PFSK-1 (cell line): ENCODE measurements at regions not wholly inside any gene's neighbourhood (a gene's known extent, or its start where the extent isn't known, plus 50 kb on each side); places are given as distances from the start of the nearest gene placed in this dataset.

ENCODE experiments used
- FOXP2 ChIP-seq: optimal IDR thresholded peaks from 2 replicates; pipeline ENCODE3; 2011; ENCODE audit warnings: borderline replicate concordance, control low read depth, inconsistent platforms; ENCODE audit not compliant: insufficient read depth; ENCODE audit errors: extremely low read length, extremely low read depth
- POLR2AphosphoS5 ChIP-seq: IDR thresholded peaks from 2 replicates; pipeline ENCODE4 v1.6.1; 2012; ENCODE audit warnings: low read depth, mild to moderate bottlenecking, control low read depth, low read length, moderate library complexity
- SIN3A ChIP-seq: IDR thresholded peaks from 2 replicates; pipeline ENCODE4 v1.6.1; 2012; ENCODE audit warnings: mild to moderate bottlenecking, low read length, moderate library complexity, borderline replicate concordance; ENCODE audit not compliant: insufficient read depth
- TAF1 ChIP-seq: IDR thresholded peaks from 2 replicates; pipeline ENCODE4 v1.6.1; 2012; ENCODE audit warnings: low read length, control low read depth, borderline replicate concordance; ENCODE audit not compliant: insufficient read depth
- TF ChIP-seq, protein P1 (sequence below), 2 experiments: IDR thresholded peaks; 2 replicates each; pipeline versions ENCODE4 v1.6.1 to v1.8.0; 2011 to 2012; ENCODE audit warnings: low read depth in 2 of 2, low read length in 2 of 2, control low read depth in 1 of 2, inconsistent platforms in 1 of 2, mild to moderate bottlenecking in 1 of 2, moderate library complexity in 1 of 2; ENCODE audit not compliant: insufficient read depth in 1 of 2

DNA sequence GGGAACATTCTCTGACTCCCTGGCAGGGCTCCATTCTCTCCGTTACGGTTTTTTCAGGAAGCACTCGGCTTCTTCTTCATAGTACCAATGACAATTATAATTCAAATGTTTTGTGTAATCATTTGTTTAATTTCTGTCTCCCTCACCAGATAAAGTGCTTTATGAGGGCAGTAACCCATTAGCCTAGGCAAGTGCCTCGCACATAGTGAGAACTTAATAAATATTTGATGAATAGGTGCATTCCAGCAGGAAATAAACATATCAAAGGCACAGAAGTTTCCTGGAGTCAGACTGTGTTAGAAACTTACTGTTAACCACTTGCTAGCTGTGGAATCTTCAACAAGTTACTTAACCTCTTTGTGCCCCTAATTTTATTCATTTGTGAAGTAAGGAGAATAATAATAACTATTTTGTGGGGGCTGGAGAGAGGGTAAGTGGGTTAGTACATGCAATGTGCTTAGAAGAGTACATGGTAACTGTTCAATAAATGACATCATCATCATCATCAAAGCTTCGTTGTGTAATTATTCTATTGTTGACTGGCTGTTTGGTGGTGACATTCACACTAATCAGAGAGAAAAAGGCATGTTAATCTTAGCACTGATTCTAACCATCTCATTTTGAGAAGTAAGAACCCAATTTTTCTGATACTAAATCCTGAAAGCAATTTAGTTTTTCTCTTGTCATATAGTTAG, 352.3 kb downstream of the INSIG2 start:
- TF ChIP-seq SIN3A, result no peak
- no peak for TF ChIP-seq FOXP2
- no peak for TF ChIP-seq TAF1
- TF ChIP-seq POLR2AphosphoS5, result no peak
- TF ChIP-seq, protein P1, sequence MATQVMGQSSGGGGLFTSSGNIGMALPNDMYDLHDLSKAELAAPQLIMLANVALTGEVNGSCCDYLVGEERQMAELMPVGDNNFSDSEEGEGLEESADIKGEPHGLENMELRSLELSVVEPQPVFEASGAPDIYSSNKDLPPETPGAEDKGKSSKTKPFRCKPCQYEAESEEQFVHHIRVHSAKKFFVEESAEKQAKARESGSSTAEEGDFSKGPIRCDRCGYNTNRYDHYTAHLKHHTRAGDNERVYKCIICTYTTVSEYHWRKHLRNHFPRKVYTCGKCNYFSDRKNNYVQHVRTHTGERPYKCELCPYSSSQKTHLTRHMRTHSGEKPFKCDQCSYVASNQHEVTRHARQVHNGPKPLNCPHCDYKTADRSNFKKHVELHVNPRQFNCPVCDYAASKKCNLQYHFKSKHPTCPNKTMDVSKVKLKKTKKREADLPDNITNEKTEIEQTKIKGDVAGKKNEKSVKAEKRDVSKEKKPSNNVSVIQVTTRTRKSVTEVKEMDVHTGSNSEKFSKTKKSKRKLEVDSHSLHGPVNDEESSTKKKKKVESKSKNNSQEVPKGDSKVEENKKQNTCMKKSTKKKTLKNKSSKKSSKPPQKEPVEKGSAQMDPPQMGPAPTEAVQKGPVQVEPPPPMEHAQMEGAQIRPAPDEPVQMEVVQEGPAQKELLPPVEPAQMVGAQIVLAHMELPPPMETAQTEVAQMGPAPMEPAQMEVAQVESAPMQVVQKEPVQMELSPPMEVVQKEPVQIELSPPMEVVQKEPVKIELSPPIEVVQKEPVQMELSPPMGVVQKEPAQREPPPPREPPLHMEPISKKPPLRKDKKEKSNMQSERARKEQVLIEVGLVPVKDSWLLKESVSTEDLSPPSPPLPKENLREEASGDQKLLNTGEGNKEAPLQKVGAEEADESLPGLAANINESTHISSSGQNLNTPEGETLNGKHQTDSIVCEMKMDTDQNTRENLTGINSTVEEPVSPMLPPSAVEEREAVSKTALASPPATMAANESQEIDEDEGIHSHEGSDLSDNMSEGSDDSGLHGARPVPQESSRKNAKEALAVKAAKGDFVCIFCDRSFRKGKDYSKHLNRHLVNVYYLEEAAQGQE (IDR thresholded peaks at IDR 0.05; ENCODE audit: insufficient read depth in 1 of 2, low read depth in 2 of 2, low read length in 2 of 2), result no peak

DNA sequence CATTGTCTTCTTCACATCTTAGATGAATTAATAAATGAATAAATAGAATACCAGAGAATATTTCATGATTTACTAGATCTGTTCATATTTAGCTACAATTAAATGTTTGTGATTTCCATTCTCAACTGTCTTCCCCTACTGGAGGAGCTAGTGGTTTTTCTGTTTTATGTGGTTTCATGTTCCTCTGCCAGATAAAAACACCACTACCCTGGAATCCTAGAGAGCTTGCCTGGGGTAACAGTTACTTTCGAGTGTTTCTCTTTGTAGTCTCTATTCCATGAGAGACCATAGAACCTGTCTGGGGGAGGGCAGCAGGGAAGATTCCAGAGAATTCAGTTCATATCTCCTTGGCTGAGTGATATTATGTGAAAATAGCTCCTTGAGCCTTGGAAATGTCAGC, 349.2 kb downstream of the INSIG2 start:
- no peak for TF ChIP-seq SIN3A

DNA sequence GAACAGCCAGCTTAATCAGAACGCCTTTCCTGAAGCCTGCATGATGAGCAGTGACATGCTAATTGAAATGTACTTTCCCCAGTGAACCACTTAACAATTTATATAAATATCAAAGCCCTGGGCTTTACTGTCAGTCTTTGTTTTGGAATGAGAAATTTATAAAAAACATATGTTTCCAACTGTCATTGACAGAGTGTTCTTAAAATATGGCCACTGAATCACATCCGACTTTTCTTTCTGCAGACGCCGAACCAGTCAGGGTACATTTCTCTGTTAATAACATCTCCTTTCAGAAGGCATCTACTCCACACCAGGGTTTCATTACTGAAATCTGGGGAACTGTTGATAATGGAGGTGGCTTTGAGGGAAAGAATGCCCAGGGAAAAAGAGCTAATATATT, 343.7 kb downstream of the INSIG2 start:
- no peak for TF ChIP-seq POLR2AphosphoS5
- no peak for TF ChIP-seq FOXP2
- no peak for TF ChIP-seq TAF1
- TF ChIP-seq, protein P1 (IDR thresholded peaks at IDR 0.05; ENCODE audit: insufficient read depth in 1 of 2, low read depth in 2 of 2, low read length in 2 of 2), result no peak
- TF ChIP-seq SIN3A, result no peak

DNA sequence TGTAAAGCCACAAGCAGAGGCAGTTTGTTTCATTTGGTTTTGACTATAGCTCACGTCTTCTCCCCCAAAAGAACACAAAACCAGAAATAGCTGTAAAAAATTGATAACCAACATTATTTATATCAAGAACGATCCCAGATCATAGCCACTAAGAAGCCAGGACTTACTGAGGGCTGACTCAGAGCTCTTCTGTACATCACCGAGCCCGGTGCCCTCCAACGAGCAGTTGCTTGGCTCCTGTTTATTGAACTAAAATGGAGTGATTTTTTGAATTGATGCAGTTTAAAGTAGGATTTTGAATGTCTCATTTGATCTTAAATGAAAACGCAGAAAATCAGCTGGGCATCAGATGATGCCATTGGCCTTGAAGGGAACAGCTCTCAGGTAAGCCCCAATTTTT, 343.3 kb downstream of the INSIG2 start:
- TF ChIP-seq, protein P1 (IDR thresholded peaks at IDR 0.05; ENCODE audit: insufficient read depth in 1 of 2, low read depth in 2 of 2, low read length in 2 of 2), result no peak
- TF ChIP-seq POLR2AphosphoS5 (no peak), TAF1 (no peak), FOXP2 (no peak), SIN3A (no peak)

DNA sequence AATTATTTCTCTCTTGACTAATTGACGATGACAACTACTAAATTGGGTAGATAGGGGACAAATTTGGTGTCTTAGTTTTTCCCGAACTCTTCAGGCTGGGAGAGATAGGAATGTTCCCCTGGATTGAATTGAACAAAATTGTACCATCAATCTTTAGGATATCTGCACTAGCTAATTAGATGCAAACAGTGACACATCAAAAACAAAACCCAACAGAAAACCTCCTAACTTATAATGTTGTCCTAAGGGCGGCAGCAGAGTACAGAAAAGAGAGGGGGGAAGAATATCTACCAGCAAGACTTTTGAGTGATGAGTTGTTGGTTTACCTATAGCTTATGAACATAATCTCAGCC, 342.9 kb downstream of the INSIG2 start:
- TF ChIP-seq POLR2AphosphoS5 (no peak), FOXP2 (no peak), TAF1 (no peak), SIN3A (no peak)
- TF ChIP-seq, protein P1 (IDR thresholded peaks at IDR 0.05; ENCODE audit: insufficient read depth in 1 of 2, low read depth in 2 of 2, low read length in 2 of 2), result no peak
